DOHH2 (cell line): ENCODE measurements at regions not wholly inside any gene's neighbourhood (a gene's known extent, or its start where the extent isn't known, plus 50 kb on each side); places are given as distances from the start of the nearest gene placed in this dataset.

Experiments
- H3F3A ChIP-seq: fragments of 200-600 bp; sonication (generic), shearing (Covaris generic); 2 replicates; pipeline ENCODE4 v1.6.0; 2016; ENCODE audit warnings: antibody characterized with exemption, mild to moderate bottlenecking; ENCODE audit not compliant: control insufficient read depth, insufficient read depth
- H3K27ac ChIP-seq: fragments of 200-600 bp; sonication (generic); 2 replicates; pipeline ENCODE4 v1.5.1; 2014; ENCODE audit warnings: low read depth, mild to moderate bottlenecking, low read length, moderate library complexity
- H3K27me3 ChIP-seq: fragments of 200-600 bp; sonication (generic); 2 replicates; pipeline ENCODE4 v1.6.1; 2014; ENCODE audit warnings: mild to moderate bottlenecking, low read length, mixed read lengths; ENCODE audit not compliant: control insufficient read depth
- H3K36me3 ChIP-seq: fragments of 200-600 bp; sonication (generic); 2 replicates; pipeline ENCODE4 v1.6.1; 2014; ENCODE audit warnings: mild to moderate bottlenecking, low read length, moderate library complexity, mixed read lengths; ENCODE audit not compliant: control insufficient read depth
- H3K4me1 ChIP-seq: fragments of 200-600 bp; sonication (generic); 2 replicates; pipeline ENCODE4 v1.6.1; 2014; ENCODE audit warnings: mild to moderate bottlenecking, low read length, mixed read lengths; ENCODE audit not compliant: control insufficient read depth
- H3K4me2 ChIP-seq: fragments of 200-600 bp; sonication (generic); 2 replicates; pipeline ENCODE4 v1.6.0; 2014; ENCODE audit warnings: mild to moderate bottlenecking, low read length, moderate library complexity
- H3K4me3 ChIP-seq: fragments of 200-600 bp; sonication (generic); 2 replicates; pipeline ENCODE4 v1.5.1; 2014; ENCODE audit warnings: mild to moderate bottlenecking, low read length, mixed read lengths
- H3K79me2 ChIP-seq: fragments of 200-600 bp; sonication (generic); 2 replicates; pipeline ENCODE4 v1.6.1; 2014; ENCODE audit warnings: mild to moderate bottlenecking, low read length, mixed read lengths; ENCODE audit not compliant: control insufficient read depth
- H3K9me2 ChIP-seq: fragments of 200-600 bp; sonication (generic); replicated peaks from 2 replicates; pipeline ENCODE4 v1.6.1; 2014; ENCODE audit warnings: mild to moderate bottlenecking, low read length, mixed read lengths; ENCODE audit not compliant: control insufficient read depth
- H3K9me3 ChIP-seq: fragments of 200-600 bp; sonication (generic); 2 replicates; pipeline ENCODE4 v1.6.1; 2014; ENCODE audit warnings: antibody characterized with exemption, low read length, mixed read lengths; ENCODE audit not compliant: control insufficient read depth, insufficient read depth
- H4K20me1 ChIP-seq: fragments of 200-600 bp; sonication (generic); 2 replicates; pipeline ENCODE4 v1.6.0; 2014; ENCODE audit warnings: low read depth, mild to moderate bottlenecking, antibody characterized with exemption, low read length, moderate library complexity; ENCODE audit not compliant: control insufficient read depth, insufficient read depth
- CTCF ChIP-seq: fragments of 200-600 bp; sonication (generic); IDR thresholded peaks from one replicate; pipeline ENCODE4 v1.5.1; 2014; ENCODE audit warnings: antibody characterized with exemption, mild to moderate bottlenecking, low read depth, low read length; ENCODE audit not compliant: poor library complexity, severe bottlenecking
- EZH2phosphoT487 ChIP-seq: fragments of 200-600 bp; sonication (generic); IDR thresholded peaks from 2 replicates; pipeline ENCODE4 v1.6.1; 2017; ENCODE audit warnings: borderline replicate concordance, mild to moderate bottlenecking, antibody characterized with exemption, low read length, moderate library complexity, mixed read lengths

DNA sequence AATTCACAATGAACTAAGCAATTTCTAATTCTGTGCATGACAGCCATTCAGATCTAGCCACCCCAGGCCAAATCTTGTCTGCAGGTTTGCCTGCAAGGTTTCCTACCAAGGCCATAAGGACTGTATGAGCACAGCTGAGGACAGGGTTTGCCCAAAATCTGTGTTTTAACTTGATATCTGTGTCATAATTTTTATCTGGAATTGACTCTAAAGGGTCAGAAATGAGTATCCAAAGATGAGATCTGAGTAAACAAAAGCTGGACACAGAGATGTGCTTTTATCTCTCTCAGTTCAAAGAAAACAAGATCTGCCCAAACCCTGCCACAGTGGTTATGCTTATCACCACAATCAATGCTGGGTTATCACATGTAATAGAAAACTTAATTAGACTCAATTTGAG lies 154.6 kb upstream of the COL8A1 start:
- Histone ChIP-seq H3K36me3 (no peaks in the 10 kb centered on the region), H3K4me1 (no peaks in the 10 kb centered on the region), H3K27ac (no peak overlapping the region), H3K79me2 (no peaks in the 10 kb centered on the region), H3K4me2 (no peak overlapping the region), H4K20me1 (no peaks in the 10 kb centered on the region), H3F3A (no peaks in the 10 kb centered on the region), H3K27me3 (no peaks in the 10 kb centered on the region), H3K9me3 (peaks cover 11% of the 10 kb centered on the region; the same call in 1 of the 2 replicates), H3K4me3 (no peak overlapping the region), H3K9me2 (no peaks in the 10 kb centered on the region)
- no peak for TF ChIP-seq EZH2phosphoT487
- no peak for TF ChIP-seq CTCF

- Histone ChIP-seq H3K79me2 (no peaks in the 10 kb centered on the region), H4K20me1 (no peaks in the 10 kb centered on the region), H3K4me2 (no peak overlapping the region), H3F3A (no peaks in the 10 kb centered on the region), H3K4me1 (no peaks in the 10 kb centered on the region), H3K9me2 (no peaks in the 10 kb centered on the region), H3K27ac (no peak overlapping the region), H3K27me3 (no peaks in the 10 kb centered on the region), H3K4me3 (no peak overlapping the region), H3K9me3 (peaks cover 8% of the 10 kb centered on the region; the same call in 1 of the 2 replicates), H3K36me3 (no peaks in the 10 kb centered on the region)
- TF ChIP-seq EZH2phosphoT487 (no peak), CTCF (no peak)
Measured at GRCh38 chr3:99482191-99482590, 156.2 kb upstream of the COL8A1 start.

GRCh38 chr3:99481561-99481960 lies 156.8 kb upstream of the COL8A1 start:
- Histone ChIP-seq H3K9me3 (peaks cover 6% of the 10 kb centered on the region; the same call in 1 of the 2 replicates), H3K27me3 (no peaks in the 10 kb centered on the region), H3K27ac (no peak overlapping the region), H3K4me3 (no peak overlapping the region), H3K4me1 (no peaks in the 10 kb centered on the region), H3K4me2 (no peak overlapping the region), H3F3A (no peaks in the 10 kb centered on the region), H3K79me2 (no peaks in the 10 kb centered on the region), H3K9me2 (no peaks in the 10 kb centered on the region), H4K20me1 (no peaks in the 10 kb centered on the region), H3K36me3 (no peaks in the 10 kb centered on the region)
- no peak for TF ChIP-seq EZH2phosphoT487
- no peak for TF ChIP-seq CTCF

DNA sequence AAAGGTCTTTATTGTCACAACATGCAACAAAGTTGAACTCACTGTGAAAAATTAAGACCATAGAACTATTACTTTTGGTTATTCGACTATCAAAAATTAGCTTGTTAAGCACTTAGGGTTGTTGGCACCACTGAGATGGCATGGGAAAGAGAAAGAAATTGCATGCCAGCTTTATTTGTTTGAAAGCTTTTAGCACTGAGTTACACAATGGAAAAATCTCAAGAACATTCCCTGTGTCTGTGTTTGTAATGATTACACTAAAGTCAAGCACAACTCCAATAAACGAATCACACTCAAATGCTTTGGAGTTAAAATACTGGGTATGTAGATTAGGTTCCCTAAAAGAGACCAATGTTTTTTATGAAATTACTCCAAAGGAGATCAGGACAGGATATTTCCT lies 158.6 kb upstream of the COL8A1 start:
- Histone ChIP-seq H3K4me1 (no peaks in the 10 kb centered on the region), H3K4me3 (no peak overlapping the region), H3K36me3 (no peaks in the 10 kb centered on the region), H3K9me2 (no peaks in the 10 kb centered on the region), H4K20me1 (no peaks in the 10 kb centered on the region), H3K9me3 (no peaks in the 10 kb centered on the region), H3K27ac (no peak overlapping the region), H3F3A (no peaks in the 10 kb centered on the region), H3K27me3 (no peaks in the 10 kb centered on the region), H3K79me2 (no peaks in the 10 kb centered on the region), H3K4me2 (no peak overlapping the region)
- TF ChIP-seq EZH2phosphoT487 (no peak), CTCF (no peak)
